NB4 (cell line): ENCODE measurements at regions not wholly inside any gene's neighbourhood (a gene's known extent, or its start where the extent isn't known, plus 50 kb on each side); places are given as distances from the start of the nearest gene placed in this dataset.

Source experiments
- DNase-seq: peaks from one replicate; pipeline ENCODE4 v3.0.0; 2010; ENCODE audit warnings: low read depth
- H3K4me3 ChIP-seq: one replicate; pipeline ENCODE4 v1.5.1; 2011; ENCODE audit warnings: mild to moderate bottlenecking, low read depth, low read length, moderate library complexity
- MAX ChIP-seq: IDR thresholded peaks from 2 replicates; pipeline ENCODE4 v1.6.1; 2011; ENCODE audit warnings: low read depth, low read length
- MYC ChIP-seq: IDR thresholded peaks from 2 replicates; pipeline ENCODE4 v1.6.1; 2011; ENCODE audit warnings: low read depth, low read length
- POLR2A ChIP-seq: IDR thresholded peaks from 2 replicates; pipeline ENCODE4 v1.6.1; 2011; ENCODE audit warnings: mild to moderate bottlenecking; ENCODE audit not compliant: insufficient read length; ENCODE audit errors: extremely low read depth
- TF ChIP-seq, protein P1 (sequence below): IDR thresholded peaks from one replicate; pipeline ENCODE4 v1.5.1; 2012; ENCODE audit warnings: low read depth, low read length

- TF ChIP-seq MYC, result no peak
- no peak for TF ChIP-seq POLR2A
- TF ChIP-seq, protein P1, sequence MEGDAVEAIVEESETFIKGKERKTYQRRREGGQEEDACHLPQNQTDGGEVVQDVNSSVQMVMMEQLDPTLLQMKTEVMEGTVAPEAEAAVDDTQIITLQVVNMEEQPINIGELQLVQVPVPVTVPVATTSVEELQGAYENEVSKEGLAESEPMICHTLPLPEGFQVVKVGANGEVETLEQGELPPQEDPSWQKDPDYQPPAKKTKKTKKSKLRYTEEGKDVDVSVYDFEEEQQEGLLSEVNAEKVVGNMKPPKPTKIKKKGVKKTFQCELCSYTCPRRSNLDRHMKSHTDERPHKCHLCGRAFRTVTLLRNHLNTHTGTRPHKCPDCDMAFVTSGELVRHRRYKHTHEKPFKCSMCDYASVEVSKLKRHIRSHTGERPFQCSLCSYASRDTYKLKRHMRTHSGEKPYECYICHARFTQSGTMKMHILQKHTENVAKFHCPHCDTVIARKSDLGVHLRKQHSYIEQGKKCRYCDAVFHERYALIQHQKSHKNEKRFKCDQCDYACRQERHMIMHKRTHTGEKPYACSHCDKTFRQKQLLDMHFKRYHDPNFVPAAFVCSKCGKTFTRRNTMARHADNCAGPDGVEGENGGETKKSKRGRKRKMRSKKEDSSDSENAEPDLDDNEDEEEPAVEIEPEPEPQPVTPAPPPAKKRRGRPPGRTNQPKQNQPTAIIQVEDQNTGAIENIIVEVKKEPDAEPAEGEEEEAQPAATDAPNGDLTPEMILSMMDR, result no peak
- TF ChIP-seq MAX, result no peak
- H3K4me3 ChIP-seq, result no peak overlapping the region
- no peak for DNase-seq
These were observed 102.8 kb upstream of the BMP2K start for GRCh38 chr4:78673337-78673736.

DNA sequence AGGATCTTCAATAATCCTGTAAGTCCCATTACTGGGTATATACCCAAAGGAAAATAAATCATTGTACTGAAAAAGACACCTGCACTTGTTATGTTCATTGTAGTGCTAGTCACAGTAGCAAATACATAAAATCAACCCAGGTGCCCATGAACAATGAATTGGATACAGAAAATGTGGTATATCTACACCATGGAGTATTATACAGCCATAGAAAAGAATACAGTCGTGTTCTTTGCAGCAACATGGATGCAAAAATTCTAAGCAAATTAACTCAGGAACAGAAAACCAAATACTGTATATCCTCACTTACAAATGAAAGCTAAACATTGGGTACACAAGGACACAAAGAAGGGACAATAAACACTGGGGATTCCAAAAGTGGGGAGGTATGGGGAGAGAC is 100.8 kb upstream of the BMP2K start:
- TF ChIP-seq, protein P1, result no peak
- TF ChIP-seq POLR2A, result no peak
- TF ChIP-seq MYC, result no peak
- no peak for TF ChIP-seq MAX

DNA sequence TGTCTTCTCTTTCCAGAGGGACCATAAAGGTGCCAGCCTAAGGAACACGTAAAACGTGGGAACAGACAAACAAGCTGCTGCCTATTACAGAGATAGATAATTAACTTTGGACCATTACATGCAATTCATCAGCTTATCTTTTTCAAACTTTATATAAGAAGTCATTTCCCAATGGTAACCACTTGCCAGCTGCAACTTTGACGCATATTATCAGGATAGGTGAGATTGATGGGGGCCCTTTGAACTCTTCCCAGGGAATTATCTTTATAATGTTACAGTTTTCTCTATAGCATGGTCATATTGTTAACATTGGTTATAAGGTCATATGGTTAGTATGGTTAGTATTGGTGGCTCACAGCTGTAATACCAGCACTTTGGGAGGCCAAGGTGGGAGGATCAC is 94.1 kb upstream of the BMP2K start:
- no peak overlapping the region for H3K4me3 ChIP-seq
- TF ChIP-seq MAX (no peak), MYC (no peak)
- TF ChIP-seq, protein P1, result no peak
- DNase-seq, result no peak

More for the DNA sequence above, 100.8 kb upstream of the BMP2K start:
- no peak overlapping the region for H3K4me3 ChIP-seq
- DNase-seq, result no peak

- no peak for DNase-seq
These were observed 92.8 kb upstream of the BMP2K start for GRCh38 chr4:78683352-78683751.

DNA sequence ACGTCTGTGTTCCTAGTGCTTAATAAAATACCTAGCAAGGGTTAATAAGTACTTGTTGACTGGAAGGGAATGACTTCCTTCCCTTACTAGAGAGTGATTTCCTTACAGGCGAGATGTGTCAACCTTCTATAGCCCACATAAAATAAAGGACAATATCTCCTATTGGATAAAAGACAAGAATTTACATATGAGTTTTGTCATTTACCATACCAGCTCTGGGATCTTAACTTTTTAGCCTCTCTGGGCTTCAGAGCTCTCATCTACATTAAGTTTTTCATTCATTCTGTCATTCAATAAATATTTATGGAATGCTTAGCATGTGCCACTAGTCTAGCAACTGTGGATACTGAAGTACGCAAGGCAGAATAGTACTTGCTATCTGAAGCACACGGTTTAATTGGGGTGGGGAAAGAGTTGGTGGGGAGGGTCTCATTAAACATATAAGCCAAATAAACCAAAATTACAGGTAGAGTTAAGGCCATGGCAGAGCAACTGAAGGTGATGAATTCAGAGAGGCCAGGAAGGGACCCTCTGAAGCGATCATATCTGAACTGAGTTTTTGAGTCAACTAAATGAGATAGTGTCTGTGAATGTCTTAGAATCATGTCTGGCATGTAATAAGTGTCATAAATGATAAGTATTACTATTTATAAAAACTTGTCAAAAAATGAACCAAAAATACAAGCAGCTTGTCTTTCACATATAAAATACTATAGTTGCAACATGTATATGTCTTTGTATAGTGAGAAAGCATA is 91.6 kb upstream of the BMP2K start:
- TF ChIP-seq MYC (no peak), MAX (no peak), POLR2A (no peak)
- TF ChIP-seq, protein P1, result no peak
- H3K4me3 ChIP-seq, result no peak overlapping the region
- no peak for DNase-seq

More at GRCh38 chr4:78683352-78683751, 92.8 kb upstream of the BMP2K start:
- TF ChIP-seq POLR2A (no peak), MAX (no peak), MYC (no peak)
- TF ChIP-seq, protein P1, result no peak
- H3K4me3 ChIP-seq, result no peak overlapping the region
